Right lobe of liver (tissue), 6 donors: ENCODE measurements at regions not wholly inside any gene's neighbourhood (a gene's known extent, or its start where the extent isn't known, plus 50 kb on each side); places are given as distances from the start of the nearest gene placed in this dataset.

ENCODE experiments used
- ATAC-seq, 4 donors: fragments of 200-7000 bp; cut with Tn5 transposase; one replicate each; pipeline ENCODE4 v1.9.1; 2020; ENCODE audit warnings: mild to moderate bottlenecking in 4 of 4, moderate library complexity in 4 of 4
- DNase-seq, 3 donors: peaks; one replicate each; pipeline ENCODE4 v3.0.0-alpha.2; 2020
- H3K27ac ChIP-seq, 3 donors: fragments of 200-600 bp; one replicate each; pipeline ENCODE4 v1.8.0; 2022
- H3K27me3 ChIP-seq, 2 donors: fragments of 200-600 bp; one replicate each; pipeline ENCODE4 v1.8.0; 2022
- H3K36me3 ChIP-seq, 4 donors: fragments of 200-600 bp; sonication (generic) in 1 of 4; one replicate each; pipeline versions ENCODE4 v1.5.1 to v1.8.0; 2017 to 2022; ENCODE audit warnings: control low read depth in 1 of 4
- H3K4me1 ChIP-seq, 4 donors: fragments of 200-600 bp; sonication (generic) in 1 of 4; one replicate each; pipeline versions ENCODE4 v1.5.1 to v1.8.0; 2017 to 2022; ENCODE audit warnings: control low read depth in 1 of 4
- H3K4me3 ChIP-seq, 3 donors: fragments of 200-600 bp; one replicate each; pipeline ENCODE4 v1.8.0; 2022
- H3K9me3 ChIP-seq, 4 donors: fragments of 200-600 bp; sonication (generic) in 1 of 4; one replicate each; pipeline versions ENCODE4 v1.5.1 to v1.8.0; 2017 to 2022; ENCODE audit warnings: control low read depth in 1 of 4
- POLR2A ChIP-seq: fragments of 450-650 bp; IDR thresholded peaks from one replicate; pipeline ENCODE4 v1.6.1; 2017; ENCODE audit warnings: antibody characterized with exemption, mild to moderate bottlenecking
- WGBS: methylation state at CpG from one replicate; pipeline ENCODE4 v1.1.6; 2018; ENCODE audit warnings: low coverage, low lambda C conversion rate; ENCODE audit not compliant: insufficient coverage; ENCODE audit errors: missing lambda C conversion rate; 5-methylcytosine and 5-hydroxymethylcytosine counted together
- intact Hi-C, 2 donors: fragments of 100-400 bp; cut with DNase I; formaldehyde crosslinking; loops; one replicate each; pipeline versions ENCODE4 v1.11.2 to v1.14.1; 2022
- small RNA-seq, 2 experiments: library from RNA; depleted of rRNA; stranded (forward); fragments of <200 nt; gene quantifications; one replicate each; pipeline ENCODE3, GENCODE V24; 2016
- TF ChIP-seq, protein P1 (sequence below), 4 donors: fragments of 200-600 bp in 3 of 4; fragments of 450-650 bp in 1 of 4; IDR thresholded peaks; one replicate each; pipeline versions ENCODE4 v1.5.1 to v1.8.0; 2016 to 2022; ENCODE audit warnings: antibody characterized with exemption in 4 of 4, mild to moderate bottlenecking in 2 of 4
- donor health status: DM: no; HTN: yes; CAD: no.
- donor health status: DM: no; HTN: no; CAD: no.
- donor health status: DM: no; HTN: no; CAD: no.
- donor health status: DM: no; HTN: yes; CAD: no.
- donor health status: DM: no; HTN: yes; CAD: no.

GRCh38 chr6:122337645-122338044 lies 61.8 kb upstream of the HSF2 start:
- no peaks in the 10 kb centered on the region for H3K9me3 ChIP-seq
- 22% methylated on average over 3 of the region's 3 CpGs for WGBS
- intact Hi-C loops, result no loop called here
- ATAC-seq, result no peak
- no peak for TF ChIP-seq POLR2A
- TF ChIP-seq, protein P1, sequence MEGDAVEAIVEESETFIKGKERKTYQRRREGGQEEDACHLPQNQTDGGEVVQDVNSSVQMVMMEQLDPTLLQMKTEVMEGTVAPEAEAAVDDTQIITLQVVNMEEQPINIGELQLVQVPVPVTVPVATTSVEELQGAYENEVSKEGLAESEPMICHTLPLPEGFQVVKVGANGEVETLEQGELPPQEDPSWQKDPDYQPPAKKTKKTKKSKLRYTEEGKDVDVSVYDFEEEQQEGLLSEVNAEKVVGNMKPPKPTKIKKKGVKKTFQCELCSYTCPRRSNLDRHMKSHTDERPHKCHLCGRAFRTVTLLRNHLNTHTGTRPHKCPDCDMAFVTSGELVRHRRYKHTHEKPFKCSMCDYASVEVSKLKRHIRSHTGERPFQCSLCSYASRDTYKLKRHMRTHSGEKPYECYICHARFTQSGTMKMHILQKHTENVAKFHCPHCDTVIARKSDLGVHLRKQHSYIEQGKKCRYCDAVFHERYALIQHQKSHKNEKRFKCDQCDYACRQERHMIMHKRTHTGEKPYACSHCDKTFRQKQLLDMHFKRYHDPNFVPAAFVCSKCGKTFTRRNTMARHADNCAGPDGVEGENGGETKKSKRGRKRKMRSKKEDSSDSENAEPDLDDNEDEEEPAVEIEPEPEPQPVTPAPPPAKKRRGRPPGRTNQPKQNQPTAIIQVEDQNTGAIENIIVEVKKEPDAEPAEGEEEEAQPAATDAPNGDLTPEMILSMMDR (IDR thresholded peaks at IDR 0.05), result no peak
- no peaks in the 10 kb centered on the region for H3K4me1 ChIP-seq
- no peak overlapping the region for H3K4me3 ChIP-seq
- H3K36me3 ChIP-seq, result no peaks in the 10 kb centered on the region
- H3K27ac ChIP-seq, result no peak overlapping the region
- H3K27me3 ChIP-seq, result no peaks in the 10 kb centered on the region
- no peak for DNase-seq

DNA sequence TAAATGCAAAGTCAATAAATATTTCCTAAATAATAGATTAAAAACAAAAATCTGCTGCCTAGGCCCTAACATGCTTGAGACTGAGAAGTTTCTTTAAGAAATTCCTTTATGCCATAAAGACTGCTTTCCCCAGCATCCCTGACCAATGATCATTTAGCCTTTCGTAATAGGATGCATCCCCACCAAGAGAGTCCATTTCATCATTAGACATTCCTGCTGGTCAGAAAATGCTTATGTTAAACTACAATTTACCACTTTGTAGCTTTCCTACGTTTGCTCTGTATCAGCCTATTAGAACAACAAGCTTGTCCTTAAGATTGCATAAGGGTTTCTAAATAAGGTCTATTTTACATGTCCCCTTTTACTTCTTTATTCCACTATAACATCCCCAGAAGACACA lies 59.8 kb upstream of the HSF2 start:
- H3K36me3 ChIP-seq, result no peaks in the 10 kb centered on the region
- ATAC-seq, result no peak
- no peaks in the 10 kb centered on the region for H3K9me3 ChIP-seq
- H3K27me3 ChIP-seq, result no peaks in the 10 kb centered on the region
- TF ChIP-seq POLR2A, result no peak
- TF ChIP-seq, protein P1 (IDR thresholded peaks at IDR 0.05), result no peak
- no peak for DNase-seq
- H3K4me3 ChIP-seq, result no peak overlapping the region
- H3K4me1 ChIP-seq, result no peaks in the 10 kb centered on the region
- intact Hi-C loops, result no loop called here
- H3K27ac ChIP-seq, result no peak overlapping the region
- 40% methylated on average over 2 of the region's 2 CpGs for WGBS

DNA sequence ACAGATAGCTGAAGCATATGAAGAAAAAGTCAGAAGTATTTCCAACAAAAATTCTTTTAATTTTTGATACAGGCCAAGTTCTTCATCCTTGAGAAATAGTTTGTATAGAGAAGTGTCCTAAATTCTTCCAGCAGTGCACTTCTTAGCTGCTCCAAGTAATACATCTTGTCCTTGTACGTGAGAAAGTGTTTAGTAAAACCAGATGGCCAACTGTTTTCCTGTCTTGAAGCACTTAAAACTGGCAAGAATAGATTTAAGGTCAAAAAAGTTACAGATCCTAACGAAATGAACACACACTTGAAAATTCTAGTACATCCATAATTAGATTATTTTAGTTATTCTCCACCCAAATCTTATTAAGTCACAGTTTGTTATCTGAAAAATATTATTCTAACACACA lies 52.2 kb upstream of the HSF2 start:
- WGBS, result 13% methylated on average over 2 of the region's 2 CpGs
- DNase-seq (no peak), ATAC-seq (no peak)
- intact Hi-C loops, result no loop called here
- Histone ChIP-seq H3K27me3 (no peaks in the 10 kb centered on the region), H3K9me3 (no peaks in the 10 kb centered on the region), H3K4me3 (no peak overlapping the region), H3K36me3 (no peaks in the 10 kb centered on the region), H3K4me1 (no peaks in the 10 kb centered on the region), H3K27ac (no peak overlapping the region)
- TF ChIP-seq, protein P1 (IDR thresholded peaks at IDR 0.05), result no peak
- no peak for TF ChIP-seq POLR2A

DNA sequence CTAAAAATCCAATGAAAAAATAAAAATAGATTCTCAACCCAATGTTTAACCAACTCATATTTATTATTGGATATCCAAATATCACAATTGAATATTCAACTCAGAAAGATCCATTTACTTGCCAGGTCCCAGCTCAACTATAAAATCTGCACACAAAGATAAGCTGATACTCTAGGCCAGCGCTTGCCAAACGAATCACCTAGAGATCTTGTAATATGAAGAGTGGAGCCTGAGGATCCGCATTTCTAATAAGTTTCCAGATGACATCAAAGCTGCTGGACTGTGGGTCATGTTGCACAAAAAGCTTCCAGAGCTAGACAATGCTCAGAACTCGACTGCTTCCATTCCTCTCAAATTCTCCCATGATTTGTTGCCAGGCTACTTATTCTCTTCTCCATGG lies 51.7 kb upstream of the HSF2 start:
- TF ChIP-seq, protein P1 (IDR thresholded peaks at IDR 0.05), result no peak
- TF ChIP-seq POLR2A, result no peak
- Histone ChIP-seq H3K4me1 (no peaks in the 10 kb centered on the region), H3K9me3 (no peaks in the 10 kb centered on the region), H3K4me3 (no peak overlapping the region), H3K36me3 (no peaks in the 10 kb centered on the region), H3K27ac (no peak overlapping the region), H3K27me3 (no peaks in the 10 kb centered on the region)
- intact Hi-C loops, result no loop called here
- WGBS, result 46% methylated on average over 4 of the region's 4 CpGs
- no peak for ATAC-seq
- DNase-seq, result no peak

Small RNA genes lying in the stretch of these regions (small RNA-seq; reads per million reads assigned to genes)
- gene AL603865.2, result 0 reads per million in 2 experiments
- 0 reads per million in 2 experiments for gene RNU1-18P
- 0 to 0.10 reads per million in 2 experiments for gene RNU2-8P
- gene RNU4-76P, result 0 reads per million in 2 experiments
